MM.1S (cell line): ENCODE measurements at regions not wholly inside any gene's neighbourhood (a gene's known extent, or its start where the extent isn't known, plus 50 kb on each side); places are given as distances from the start of the nearest gene placed in this dataset.

Experiments
- EZH2phosphoT487 ChIP-seq: fragments of 300-600 bp; sonication (generic); IDR thresholded peaks from 2 replicates; pipeline ENCODE4 v1.6.1; 2018; ENCODE audit warnings: antibody characterized with exemption, low read length
- TF ChIP-seq, protein P1 (sequence below): fragments of 300-600 bp; sonication (generic); IDR thresholded peaks from 2 replicates; pipeline ENCODE4 v1.5.1; 2016; ENCODE audit warnings: antibody characterized with exemption, low read length, mixed read lengths

GRCh38 chr10:2119316-2119715 lies 382.0 kb upstream of the ADARB2 start:
- TF ChIP-seq, protein P1, sequence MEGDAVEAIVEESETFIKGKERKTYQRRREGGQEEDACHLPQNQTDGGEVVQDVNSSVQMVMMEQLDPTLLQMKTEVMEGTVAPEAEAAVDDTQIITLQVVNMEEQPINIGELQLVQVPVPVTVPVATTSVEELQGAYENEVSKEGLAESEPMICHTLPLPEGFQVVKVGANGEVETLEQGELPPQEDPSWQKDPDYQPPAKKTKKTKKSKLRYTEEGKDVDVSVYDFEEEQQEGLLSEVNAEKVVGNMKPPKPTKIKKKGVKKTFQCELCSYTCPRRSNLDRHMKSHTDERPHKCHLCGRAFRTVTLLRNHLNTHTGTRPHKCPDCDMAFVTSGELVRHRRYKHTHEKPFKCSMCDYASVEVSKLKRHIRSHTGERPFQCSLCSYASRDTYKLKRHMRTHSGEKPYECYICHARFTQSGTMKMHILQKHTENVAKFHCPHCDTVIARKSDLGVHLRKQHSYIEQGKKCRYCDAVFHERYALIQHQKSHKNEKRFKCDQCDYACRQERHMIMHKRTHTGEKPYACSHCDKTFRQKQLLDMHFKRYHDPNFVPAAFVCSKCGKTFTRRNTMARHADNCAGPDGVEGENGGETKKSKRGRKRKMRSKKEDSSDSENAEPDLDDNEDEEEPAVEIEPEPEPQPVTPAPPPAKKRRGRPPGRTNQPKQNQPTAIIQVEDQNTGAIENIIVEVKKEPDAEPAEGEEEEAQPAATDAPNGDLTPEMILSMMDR, result no peak
- no peak for TF ChIP-seq EZH2phosphoT487
